Kidney (tissue), 13 donors: ENCODE measurements at regions not wholly inside any gene's neighbourhood (a gene's known extent, or its start where the extent isn't known, plus 50 kb on each side); places are given as distances from the start of the nearest gene placed in this dataset.

ENCODE experiments used
- DNase-seq, 5 donors: peaks; one replicate each; pipeline ENCODE4 v3.0.0-alpha.2; 2013 to 2020
- FAIRE-seq: peaks from 2 replicates; lab custom pipeline; 2012; peaks lifted over from hg19 to GRCh38; lab: Jason Lieb, UNC
- H3K27ac ChIP-seq, 2 donors: one replicate each; pipeline ENCODE4 v1.7.0; 2013; ENCODE audit warnings: low read depth in 2 of 2, low read length in 2 of 2, inconsistent platforms in 1 of 2
- H3K27me3 ChIP-seq: one replicate; pipeline ENCODE4 v1.7.1; 2013; ENCODE audit warnings: low read length, inconsistent platforms; ENCODE audit not compliant: control insufficient read depth, insufficient read depth
- H3K36me3 ChIP-seq, 3 donors: one replicate each; pipeline versions ENCODE4 v1.7.0 to v1.7.1; 2013; ENCODE audit warnings: low read length in 3 of 3, control low read depth in 1 of 3, inconsistent platforms in 1 of 3; ENCODE audit not compliant: insufficient read depth in 3 of 3, control insufficient read depth in 2 of 3
- H3K4me1 ChIP-seq, 3 donors: one replicate each; pipeline versions ENCODE4 v1.7.0 to v1.7.1; 2013; ENCODE audit warnings: low read length in 3 of 3, inconsistent platforms in 1 of 3, low read depth in 1 of 3; ENCODE audit not compliant: control insufficient read depth in 2 of 3, insufficient read depth in 2 of 3
- H3K4me3 ChIP-seq, 3 donors: one replicate each; pipeline versions ENCODE4 v1.7.0 to v1.8.1; 2013; ENCODE audit warnings: low read length in 3 of 3, control low read depth in 1 of 3, inconsistent platforms in 1 of 3
- H3K9ac ChIP-seq, 3 donors: one replicate each; pipeline versions ENCODE4 v1.7.0 to v1.7.1; 2013; ENCODE audit warnings: low read length in 3 of 3, control low read depth in 1 of 3, inconsistent platforms in 1 of 3
- H3K9me3 ChIP-seq, 3 donors: one replicate each; pipeline versions ENCODE4 v1.7.0 to v1.7.1; 2013; ENCODE audit warnings: low read length in 3 of 3, control low read depth in 1 of 3, inconsistent platforms in 1 of 3; ENCODE audit not compliant: control insufficient read depth in 2 of 3, insufficient read depth in 1 of 3
- intact Hi-C: fragments of 100-400 bp; cut with DNase I; formaldehyde crosslinking; loops from one replicate; pipeline ENCODE4 v1.11.1; 2022
- TF ChIP-seq, protein P1 (sequence below): IDR thresholded peaks from 3 replicates; pipeline ENCODE4 v1.5.1; 2012; ENCODE audit warnings: mild to moderate bottlenecking, moderate library complexity, borderline replicate concordance; ENCODE audit not compliant: insufficient read depth; ENCODE audit errors: extremely low read depth
- donor health status: control.
- donor health status: control.
- donor health status: control.
- donor health status: control.
- donor health status: control.
- donor health status: DM: yes; HTN: yes; CAD: no.
- donor health status: Normal renal cell carcinoma (clear cell type).

DNA sequence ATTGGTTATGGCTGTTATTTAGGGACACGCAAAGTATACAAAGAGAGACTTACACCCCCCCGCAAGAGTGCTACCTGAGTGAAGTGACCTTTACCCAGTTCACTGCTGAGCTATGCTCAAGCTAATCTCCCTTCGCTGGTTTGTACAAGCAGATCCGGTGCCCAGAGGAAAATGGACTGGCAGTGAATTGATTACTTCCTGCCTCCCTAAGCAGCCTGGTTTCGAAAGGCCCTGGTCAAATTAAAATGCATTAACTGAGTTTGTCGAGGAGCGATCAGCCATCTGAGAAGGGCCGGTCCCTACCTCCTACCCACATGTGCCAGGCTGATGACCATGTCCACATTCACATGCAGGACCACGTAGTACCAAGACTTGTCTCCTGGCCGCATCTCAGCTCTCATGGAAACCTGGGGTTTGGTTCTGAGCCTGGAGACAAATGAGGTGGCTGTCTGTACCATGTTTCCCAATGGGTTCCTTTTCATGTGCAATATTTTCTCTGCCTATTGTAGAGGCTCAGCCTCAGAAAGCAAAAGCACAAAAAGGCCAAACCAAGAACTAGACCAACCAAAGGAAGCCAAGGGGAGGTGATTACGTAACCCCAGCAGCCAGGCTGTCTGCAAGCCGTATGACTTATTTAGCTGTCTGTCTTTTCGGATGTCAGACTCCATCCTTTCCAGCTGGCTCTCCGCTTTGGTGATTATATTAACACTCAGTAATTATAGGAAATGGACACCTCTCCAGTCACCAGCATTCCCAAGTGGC, 284.7 kb upstream of the PWP1 start:
- no peak for FAIRE-seq

DNA sequence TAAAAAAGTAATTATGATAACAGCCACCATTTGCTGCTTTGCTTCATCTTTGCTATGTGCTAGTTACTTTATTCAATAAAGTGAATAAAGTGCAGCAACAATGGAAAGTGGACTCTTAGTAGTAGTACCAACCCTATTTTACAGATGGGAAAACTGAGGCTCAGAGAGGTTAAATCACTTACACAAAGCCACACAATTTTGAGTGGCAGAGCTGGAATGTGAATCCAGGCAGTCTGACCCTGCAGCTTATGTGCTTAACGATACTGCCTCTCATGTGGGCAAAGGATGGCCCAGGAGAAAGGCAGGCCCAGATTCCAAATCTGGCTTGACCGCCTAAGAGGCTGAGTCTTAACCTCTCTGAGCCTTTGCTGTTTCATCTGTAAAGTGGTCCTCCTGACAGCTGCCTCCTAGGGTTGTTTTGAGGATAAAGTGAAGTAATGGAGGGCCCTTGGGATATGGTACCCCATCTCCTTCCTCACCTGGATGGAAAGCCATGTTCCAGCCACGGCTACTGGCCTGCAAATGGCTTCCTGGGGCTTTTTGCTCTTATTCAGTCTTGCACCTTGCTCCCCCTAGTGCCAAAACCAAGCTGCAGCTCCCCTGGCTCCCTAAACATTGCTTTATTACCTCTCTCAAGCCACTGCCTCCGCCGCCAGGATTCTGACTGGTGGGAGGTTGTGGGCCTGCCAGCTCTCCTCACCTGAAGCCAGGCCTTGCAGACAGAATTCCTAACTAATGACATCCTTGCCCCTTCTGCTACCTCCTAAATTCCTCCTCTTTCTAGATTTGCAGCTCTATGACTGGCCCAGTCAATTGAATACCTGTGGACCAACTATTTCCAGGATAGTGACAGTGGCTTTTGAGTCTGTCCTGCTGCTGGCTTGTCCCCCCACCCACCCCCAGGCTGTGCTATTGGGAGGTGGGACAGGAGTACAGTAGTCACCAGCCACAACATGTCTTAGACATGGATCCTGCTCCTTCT, 283.3 kb upstream of the PWP1 start:
- FAIRE-seq (no peak), DNase-seq (peak in 4 of 5 donors; percentile 69 to 83 (median 78))
- H3K9me3 ChIP-seq = no peaks in the 10 kb centered on the region
- no peak overlapping the region for H3K27ac ChIP-seq
- no peaks in the 10 kb centered on the region for H3K36me3 ChIP-seq
- intact Hi-C loops = no loop called here
- H3K4me1 ChIP-seq = peaks cover 0 to 9% (median 0%) of the 10 kb centered on the region in 3 donors
- no peak overlapping the region for H3K4me3 ChIP-seq
- TF ChIP-seq, protein P1, sequence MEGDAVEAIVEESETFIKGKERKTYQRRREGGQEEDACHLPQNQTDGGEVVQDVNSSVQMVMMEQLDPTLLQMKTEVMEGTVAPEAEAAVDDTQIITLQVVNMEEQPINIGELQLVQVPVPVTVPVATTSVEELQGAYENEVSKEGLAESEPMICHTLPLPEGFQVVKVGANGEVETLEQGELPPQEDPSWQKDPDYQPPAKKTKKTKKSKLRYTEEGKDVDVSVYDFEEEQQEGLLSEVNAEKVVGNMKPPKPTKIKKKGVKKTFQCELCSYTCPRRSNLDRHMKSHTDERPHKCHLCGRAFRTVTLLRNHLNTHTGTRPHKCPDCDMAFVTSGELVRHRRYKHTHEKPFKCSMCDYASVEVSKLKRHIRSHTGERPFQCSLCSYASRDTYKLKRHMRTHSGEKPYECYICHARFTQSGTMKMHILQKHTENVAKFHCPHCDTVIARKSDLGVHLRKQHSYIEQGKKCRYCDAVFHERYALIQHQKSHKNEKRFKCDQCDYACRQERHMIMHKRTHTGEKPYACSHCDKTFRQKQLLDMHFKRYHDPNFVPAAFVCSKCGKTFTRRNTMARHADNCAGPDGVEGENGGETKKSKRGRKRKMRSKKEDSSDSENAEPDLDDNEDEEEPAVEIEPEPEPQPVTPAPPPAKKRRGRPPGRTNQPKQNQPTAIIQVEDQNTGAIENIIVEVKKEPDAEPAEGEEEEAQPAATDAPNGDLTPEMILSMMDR = peak; percentile 64
- no peak overlapping the region for H3K9ac ChIP-seq
- no peaks in the 10 kb centered on the region for H3K27me3 ChIP-seq

More for the DNA sequence above, 284.7 kb upstream of the PWP1 start:
- Histone ChIP-seq H3K9ac (no peak overlapping the region), H3K9me3 (no peaks in the 10 kb centered on the region), H3K27ac (no peak overlapping the region), H3K27me3 (no peaks in the 10 kb centered on the region), H3K4me3 (no peak overlapping the region), H3K36me3 (no peaks in the 10 kb centered on the region), H3K4me1 (peaks cover 0 to 9% (median 0%) of the 10 kb centered on the region in 3 donors)
- intact Hi-C loops = no loop called here
- DNase-seq = no peak
- TF ChIP-seq, protein P1 = no peak

DNA sequence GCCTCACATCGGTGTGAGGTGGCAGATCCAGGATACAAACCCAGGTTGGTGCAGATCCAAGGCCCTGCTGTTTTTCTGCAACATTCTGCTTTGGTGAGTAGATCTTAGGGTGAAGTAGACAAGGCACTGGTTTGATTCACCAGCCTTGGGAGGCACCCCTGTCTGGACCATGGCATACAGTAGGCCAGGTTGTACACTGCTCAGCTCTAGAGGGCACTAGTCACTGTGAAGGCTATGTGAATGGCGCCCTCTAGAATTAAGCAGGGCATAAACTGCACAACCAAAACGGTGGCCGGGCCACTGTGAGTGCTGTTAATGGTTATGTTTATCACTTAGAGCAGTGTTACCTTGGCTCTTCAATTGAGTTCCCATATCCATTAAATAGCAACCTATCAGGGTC, 280.6 kb upstream of the PWP1 start:
- DNase-seq (no peak), FAIRE-seq (no peak)
- TF ChIP-seq, protein P1 = peak; percentile 37
- peaks cover 0 to 4% (median 0%) of the 10 kb centered on the region in 3 donors for H3K4me1 ChIP-seq
- no peaks in the 10 kb centered on the region for H3K27me3 ChIP-seq
- intact Hi-C loops = no loop called here
- H3K27ac ChIP-seq = no peak overlapping the region
- H3K4me3 ChIP-seq = no peak overlapping the region
- H3K36me3 ChIP-seq = no peaks in the 10 kb centered on the region
- no peak overlapping the region for H3K9ac ChIP-seq
- no peaks in the 10 kb centered on the region for H3K9me3 ChIP-seq
